ENCODE measurements at regions not wholly inside any gene's neighbourhood (a gene's known extent, or its start where the extent isn't known, plus 50 kb on each side); places are given as distances from the start of the nearest gene placed in this dataset.

- TF ChIP-seq CTCF (IDR thresholded peaks at IDR 0.05; ENCODE audit: low read depth, low read length, poor library complexity, severe bottlenecking) (no peak), EZH2phosphoT487 (IDR thresholded peaks at IDR 0.05; ENCODE audit: borderline replicate concordance, low read length) (no peak)
Observed at GRCh38 chr5:67695369-67695768, 498.8 kb upstream of the CD180 start.

All from DOHH2 (cell line).